Suprapubic skin (tissue), 4 donors: ENCODE measurements at regions not wholly inside any gene's neighbourhood (a gene's known extent, or its start where the extent isn't known, plus 50 kb on each side); places are given as distances from the start of the nearest gene placed in this dataset.

Experiments used
- POLR2A ChIP-seq, 2 donors: fragments of 450-650 bp; IDR thresholded peaks; one replicate each; pipeline ENCODE4 v1.6.1; 2017; ENCODE audit warnings: antibody characterized with exemption in 2 of 2, mild to moderate bottlenecking in 2 of 2, moderate library complexity in 2 of 2
- POLR2AphosphoS5 ChIP-seq, 3 donors: sonication (generic); formaldehyde crosslinking; IDR thresholded peaks; one replicate each; pipeline ENCODE4 v1.6.1; 2017; ENCODE audit warnings: antibody characterized with exemption in 3 of 3
- TF ChIP-seq, protein P1 (sequence below), 2 donors: fragments of 200-600 bp in 1 of 2; fragments of 450-650 bp in 1 of 2; sonication (generic) in 1 of 2; IDR thresholded peaks; one replicate each; pipeline ENCODE4 v1.5.1; 2016 to 2019; ENCODE audit warnings: antibody characterized with exemption in 2 of 2, mild to moderate bottlenecking in 1 of 2, moderate library complexity in 1 of 2

DNA sequence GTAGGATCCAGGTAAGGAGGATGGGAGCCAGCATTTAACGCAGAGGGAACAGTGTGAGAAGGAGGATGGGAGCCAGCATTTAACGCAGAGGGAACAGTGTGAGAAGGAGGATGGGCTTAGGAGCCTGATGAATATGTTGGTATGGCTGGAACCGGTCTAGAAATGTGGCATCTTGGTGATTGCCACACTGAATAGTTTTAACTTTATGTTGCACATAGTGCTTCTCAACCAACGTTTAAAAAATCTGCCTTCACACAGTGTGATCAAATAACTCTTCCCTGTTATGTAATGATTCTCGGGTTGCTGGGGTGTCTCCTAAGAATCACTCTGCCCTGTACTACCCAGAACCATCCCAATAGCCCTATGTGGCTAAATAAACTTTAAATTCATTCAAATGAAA lies 146.9 kb upstream of the DUSP10 start:
- TF ChIP-seq, protein P1, sequence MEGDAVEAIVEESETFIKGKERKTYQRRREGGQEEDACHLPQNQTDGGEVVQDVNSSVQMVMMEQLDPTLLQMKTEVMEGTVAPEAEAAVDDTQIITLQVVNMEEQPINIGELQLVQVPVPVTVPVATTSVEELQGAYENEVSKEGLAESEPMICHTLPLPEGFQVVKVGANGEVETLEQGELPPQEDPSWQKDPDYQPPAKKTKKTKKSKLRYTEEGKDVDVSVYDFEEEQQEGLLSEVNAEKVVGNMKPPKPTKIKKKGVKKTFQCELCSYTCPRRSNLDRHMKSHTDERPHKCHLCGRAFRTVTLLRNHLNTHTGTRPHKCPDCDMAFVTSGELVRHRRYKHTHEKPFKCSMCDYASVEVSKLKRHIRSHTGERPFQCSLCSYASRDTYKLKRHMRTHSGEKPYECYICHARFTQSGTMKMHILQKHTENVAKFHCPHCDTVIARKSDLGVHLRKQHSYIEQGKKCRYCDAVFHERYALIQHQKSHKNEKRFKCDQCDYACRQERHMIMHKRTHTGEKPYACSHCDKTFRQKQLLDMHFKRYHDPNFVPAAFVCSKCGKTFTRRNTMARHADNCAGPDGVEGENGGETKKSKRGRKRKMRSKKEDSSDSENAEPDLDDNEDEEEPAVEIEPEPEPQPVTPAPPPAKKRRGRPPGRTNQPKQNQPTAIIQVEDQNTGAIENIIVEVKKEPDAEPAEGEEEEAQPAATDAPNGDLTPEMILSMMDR (IDR thresholded peaks at IDR 0.05), result no peak
- no peak for TF ChIP-seq POLR2A (IDR thresholded peaks at IDR 0.05)
- TF ChIP-seq POLR2AphosphoS5 (IDR thresholded peaks at IDR 0.05), result no peak
